ENCODE measurements at regions not wholly inside any gene's neighbourhood (a gene's known extent, or its start where the extent isn't known, plus 50 kb on each side); places are given as distances from the start of the nearest gene placed in this dataset.

- Mint-ChIP-seq H3K9me3 (peaks cover 0 to 2% (median 0%) of the 10 kb centered on the region in 7 donors), H3K27me3 (no peaks in the 10 kb centered on the region), H3K4me1 (no peaks in the 10 kb centered on the region), H3K27ac (no peak overlapping the region), H3K4me3 (no peak overlapping the region), H3K36me3 (no peaks in the 10 kb centered on the region)
- no peaks in the 10 kb centered on the region for H3K27me3 ChIP-seq (ENCODE audit: control insufficient read depth, insufficient read depth, low read length)
- no peak overlapping the region for H3K4me3 ChIP-seq (ENCODE audit: low read depth, low read length)
- no peaks in the 10 kb centered on the region for H3K4me1 ChIP-seq (ENCODE audit: control insufficient read depth, insufficient read depth, low read length, poor library complexity, severe bottlenecking)
- ATAC-seq (ENCODE audit: low read depth in 2 of 2) (no peak), DNase-seq (no peak)
- no peaks in the 10 kb centered on the region for H3K9me3 ChIP-seq (ENCODE audit: control insufficient read depth in 2 of 2, low read length in 2 of 2)
- H3K36me3 ChIP-seq (ENCODE audit: control insufficient read depth, insufficient read depth, low read length) = no peaks in the 10 kb centered on the region
- no peak overlapping the region for H3K27ac ChIP-seq (ENCODE audit: insufficient read depth, low read length, poor library complexity, severe bottlenecking)
These were observed 204.4 kb downstream of the MZT1 start for GRCh38 chr13:72523049-72523448.

- Mint-ChIP-seq H3K36me3 (no peaks in the 10 kb centered on the region), H3K27me3 (no peaks in the 10 kb centered on the region), H3K9me3 (peaks cover 0 to 2% (median 0%) of the 10 kb centered on the region in 7 donors), H3K4me1 (no peaks in the 10 kb centered on the region), H3K27ac (no peak overlapping the region), H3K4me3 (no peak overlapping the region)
- Histone ChIP-seq H3K27me3 (ENCODE audit: control insufficient read depth, insufficient read depth, low read length) (no peaks in the 10 kb centered on the region), H3K4me3 (ENCODE audit: low read depth, low read length) (no peak overlapping the region), H3K4me1 (ENCODE audit: control insufficient read depth, insufficient read depth, low read length, poor library complexity, severe bottlenecking) (no peaks in the 10 kb centered on the region), H3K9me3 (ENCODE audit: control insufficient read depth in 2 of 2, low read length in 2 of 2) (no peaks in the 10 kb centered on the region), H3K36me3 (ENCODE audit: control insufficient read depth, insufficient read depth, low read length) (no peaks in the 10 kb centered on the region), H3K27ac (ENCODE audit: insufficient read depth, low read length, poor library complexity, severe bottlenecking) (no peak overlapping the region)
- no peak for DNase-seq
- ATAC-seq (ENCODE audit: low read depth in 2 of 2) = no peak
These were observed 205.3 kb downstream of the MZT1 start for GRCh38 chr13:72521940-72522661.

- H3K4me1 ChIP-seq (ENCODE audit: control insufficient read depth, insufficient read depth, low read length, poor library complexity, severe bottlenecking) = no peaks in the 10 kb centered on the region
- peaks cover 0 to 2% (median 0%) of the 10 kb centered on the region in 7 donors for H3K9me3 Mint-ChIP-seq
- H3K4me1 Mint-ChIP-seq = no peaks in the 10 kb centered on the region
- no peak overlapping the region for H3K27ac ChIP-seq (ENCODE audit: insufficient read depth, low read length, poor library complexity, severe bottlenecking)
- no peaks in the 10 kb centered on the region for H3K27me3 Mint-ChIP-seq
- no peaks in the 10 kb centered on the region for H3K36me3 ChIP-seq (ENCODE audit: control insufficient read depth, insufficient read depth, low read length)
- H3K27me3 ChIP-seq (ENCODE audit: control insufficient read depth, insufficient read depth, low read length) = no peaks in the 10 kb centered on the region
- no peak overlapping the region for H3K4me3 ChIP-seq (ENCODE audit: low read depth, low read length)
- DNase-seq (no peak), ATAC-seq (ENCODE audit: low read depth in 2 of 2) (no peak)
- H3K9me3 ChIP-seq (ENCODE audit: control insufficient read depth in 2 of 2, low read length in 2 of 2) = no peaks in the 10 kb centered on the region
- H3K36me3 Mint-ChIP-seq = no peaks in the 10 kb centered on the region
- no peak overlapping the region for H3K27ac Mint-ChIP-seq
- no peak overlapping the region for H3K4me3 Mint-ChIP-seq
These were observed 213.3 kb downstream of the MZT1 start for GRCh38 chr13:72514146-72514545.

DNA sequence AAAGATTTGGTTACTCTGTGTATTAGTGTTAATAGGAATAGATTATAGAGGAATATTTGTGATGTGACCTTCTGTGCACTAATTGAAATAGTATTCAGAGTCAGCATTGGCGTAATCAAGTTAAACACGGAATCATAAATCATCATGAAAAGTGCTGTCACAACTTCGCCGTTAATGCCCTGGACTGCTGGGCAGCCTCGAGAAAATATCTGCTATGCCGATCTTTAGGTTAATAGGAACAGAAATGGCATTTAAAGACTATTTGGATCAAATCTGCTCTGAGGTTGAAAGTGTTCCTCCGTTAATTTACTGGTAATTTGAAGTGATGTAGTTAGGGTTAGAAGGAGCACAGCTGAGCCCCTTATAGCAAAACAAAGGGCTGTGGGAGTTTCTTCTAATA is 219.0 kb downstream of the MZT1 start:
- Histone ChIP-seq H3K27me3 (ENCODE audit: control insufficient read depth, insufficient read depth, low read length) (no peaks in the 10 kb centered on the region), H3K9me3 (ENCODE audit: control insufficient read depth in 2 of 2, low read length in 2 of 2) (no peaks in the 10 kb centered on the region), H3K36me3 (ENCODE audit: control insufficient read depth, insufficient read depth, low read length) (no peaks in the 10 kb centered on the region), H3K4me1 (ENCODE audit: control insufficient read depth, insufficient read depth, low read length, poor library complexity, severe bottlenecking) (no peaks in the 10 kb centered on the region), H3K4me3 (ENCODE audit: low read depth, low read length) (no peak overlapping the region), H3K27ac (ENCODE audit: insufficient read depth, low read length, poor library complexity, severe bottlenecking) (no peak overlapping the region)
- Mint-ChIP-seq H3K9me3 (peaks cover 0 to 2% (median 0%) of the 10 kb centered on the region in 7 donors), H3K4me1 (no peaks in the 10 kb centered on the region), H3K36me3 (no peaks in the 10 kb centered on the region), H3K27me3 (no peaks in the 10 kb centered on the region), H3K4me3 (no peak overlapping the region), H3K27ac (no peak overlapping the region)
- no peak for DNase-seq
- no peak for ATAC-seq (ENCODE audit: low read depth in 2 of 2)

GRCh38 chr13:72507416-72508199 is 219.8 kb downstream of the MZT1 start:
- H3K27me3 ChIP-seq (ENCODE audit: control insufficient read depth, insufficient read depth, low read length) = no peaks in the 10 kb centered on the region
- Mint-ChIP-seq H3K27ac (no peak overlapping the region), H3K4me3 (no peak overlapping the region), H3K36me3 (no peaks in the 10 kb centered on the region), H3K9me3 (peaks cover 0 to 2% (median 0%) of the 10 kb centered on the region in 7 donors), H3K27me3 (no peaks in the 10 kb centered on the region), H3K4me1 (no peaks in the 10 kb centered on the region)
- ATAC-seq (ENCODE audit: low read depth in 2 of 2) (no peak), DNase-seq (no peak)
- no peak overlapping the region for H3K27ac ChIP-seq (ENCODE audit: insufficient read depth, low read length, poor library complexity, severe bottlenecking)
- H3K9me3 ChIP-seq (ENCODE audit: control insufficient read depth in 2 of 2, low read length in 2 of 2) = no peaks in the 10 kb centered on the region
- H3K4me1 ChIP-seq (ENCODE audit: control insufficient read depth, insufficient read depth, low read length, poor library complexity, severe bottlenecking) = no peaks in the 10 kb centered on the region
- no peak overlapping the region for H3K4me3 ChIP-seq (ENCODE audit: low read depth, low read length)
- H3K36me3 ChIP-seq (ENCODE audit: control insufficient read depth, insufficient read depth, low read length) = no peaks in the 10 kb centered on the region

- H3K27me3 ChIP-seq (ENCODE audit: control insufficient read depth, insufficient read depth, low read length) = no peaks in the 10 kb centered on the region
- no peak overlapping the region for H3K27ac Mint-ChIP-seq
- DNase-seq (no peak), ATAC-seq (ENCODE audit: low read depth in 2 of 2) (no peak)
- no peaks in the 10 kb centered on the region for H3K36me3 ChIP-seq (ENCODE audit: control insufficient read depth, insufficient read depth, low read length)
- H3K4me1 Mint-ChIP-seq = no peaks in the 10 kb centered on the region
- no peak overlapping the region for H3K4me3 Mint-ChIP-seq
- no peaks in the 10 kb centered on the region for H3K4me1 ChIP-seq (ENCODE audit: control insufficient read depth, insufficient read depth, low read length, poor library complexity, severe bottlenecking)
- H3K9me3 Mint-ChIP-seq = peaks cover 0 to 2% (median 0%) of the 10 kb centered on the region in 7 donors
- H3K27ac ChIP-seq (ENCODE audit: insufficient read depth, low read length, poor library complexity, severe bottlenecking) = no peak overlapping the region
- no peaks in the 10 kb centered on the region for H3K36me3 Mint-ChIP-seq
- no peaks in the 10 kb centered on the region for H3K9me3 ChIP-seq (ENCODE audit: control insufficient read depth in 2 of 2, low read length in 2 of 2)
- no peak overlapping the region for H3K4me3 ChIP-seq (ENCODE audit: low read depth, low read length)
- H3K27me3 Mint-ChIP-seq = no peaks in the 10 kb centered on the region
These were observed 220.7 kb downstream of the MZT1 start for GRCh38 chr13:72506706-72507105.

DNA sequence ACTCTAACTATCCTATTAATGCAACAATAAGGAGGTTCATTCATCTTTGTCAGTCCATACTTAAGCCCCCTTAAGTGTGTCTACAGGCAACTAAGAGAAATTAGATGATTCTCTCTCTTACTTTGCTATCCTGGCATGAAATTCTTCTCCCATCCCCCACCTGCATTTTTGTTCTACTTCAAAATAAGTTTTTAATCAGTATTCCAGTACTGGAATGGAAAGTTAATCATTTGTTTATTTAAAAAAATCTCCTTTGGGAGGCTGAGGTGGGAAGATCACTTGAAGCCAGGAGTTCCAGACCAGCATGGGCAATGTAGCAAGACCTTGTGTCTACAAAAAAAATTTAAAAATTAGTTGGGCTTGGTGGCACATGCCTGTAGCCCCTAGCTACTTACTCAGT is 222.1 kb downstream of the MZT1 start:
- Mint-ChIP-seq H3K27ac (no peak overlapping the region), H3K4me3 (no peak overlapping the region), H3K36me3 (no peaks in the 10 kb centered on the region), H3K4me1 (no peaks in the 10 kb centered on the region), H3K27me3 (no peaks in the 10 kb centered on the region), H3K9me3 (peaks cover 0 to 2% (median 0%) of the 10 kb centered on the region in 7 donors)
- no peak overlapping the region for H3K27ac ChIP-seq (ENCODE audit: insufficient read depth, low read length, poor library complexity, severe bottlenecking)
- no peaks in the 10 kb centered on the region for H3K36me3 ChIP-seq (ENCODE audit: control insufficient read depth, insufficient read depth, low read length)
- H3K9me3 ChIP-seq (ENCODE audit: control insufficient read depth in 2 of 2, low read length in 2 of 2) = no peaks in the 10 kb centered on the region
- H3K27me3 ChIP-seq (ENCODE audit: control insufficient read depth, insufficient read depth, low read length) = no peaks in the 10 kb centered on the region
- no peaks in the 10 kb centered on the region for H3K4me1 ChIP-seq (ENCODE audit: control insufficient read depth, insufficient read depth, low read length, poor library complexity, severe bottlenecking)
- no peak overlapping the region for H3K4me3 ChIP-seq (ENCODE audit: low read depth, low read length)
- DNase-seq = no peak
- ATAC-seq (ENCODE audit: low read depth in 2 of 2) = no peak
